GM18870 (cell line): ENCODE measurements at regions not wholly inside any gene's neighbourhood (a gene's known extent, or its start where the extent isn't known, plus 50 kb on each side); places are given as distances from the start of the nearest gene placed in this dataset.
"Not testable (repeated sequence)": the region's sequence is repeated elsewhere in the genome, so short reads cannot be mapped to it uniquely, and the experiment has no call there.

Experiments
- ATAC-seq: cut with Tn5 transposase; IDR thresholded peaks from one replicate; pipeline ENCODE4 v1.9.1; 2021; ENCODE audit warnings: moderate library complexity; ENCODE audit not compliant: unreplicated experiment

DNA sequence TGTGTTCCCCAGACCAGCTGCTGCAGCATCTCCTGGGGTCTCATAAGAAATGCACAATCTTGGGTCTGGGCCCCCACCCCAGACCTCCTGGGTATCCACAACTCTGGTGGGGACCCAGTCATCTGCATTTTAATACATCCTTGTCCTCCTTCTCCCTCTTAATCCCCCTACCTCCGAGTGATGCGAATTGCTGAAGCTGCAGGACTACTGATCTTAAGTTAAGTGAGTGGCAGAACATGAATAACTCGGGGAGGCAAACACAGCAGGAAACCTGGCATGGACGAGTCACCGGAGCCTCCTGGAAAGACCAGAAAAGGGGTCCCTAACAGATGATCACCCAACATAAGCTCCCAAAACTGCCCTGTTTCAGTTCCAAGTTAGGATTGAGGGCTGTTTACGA is 283.2 kb upstream of the MGAT5 start:
- no peak for ATAC-seq

DNA sequence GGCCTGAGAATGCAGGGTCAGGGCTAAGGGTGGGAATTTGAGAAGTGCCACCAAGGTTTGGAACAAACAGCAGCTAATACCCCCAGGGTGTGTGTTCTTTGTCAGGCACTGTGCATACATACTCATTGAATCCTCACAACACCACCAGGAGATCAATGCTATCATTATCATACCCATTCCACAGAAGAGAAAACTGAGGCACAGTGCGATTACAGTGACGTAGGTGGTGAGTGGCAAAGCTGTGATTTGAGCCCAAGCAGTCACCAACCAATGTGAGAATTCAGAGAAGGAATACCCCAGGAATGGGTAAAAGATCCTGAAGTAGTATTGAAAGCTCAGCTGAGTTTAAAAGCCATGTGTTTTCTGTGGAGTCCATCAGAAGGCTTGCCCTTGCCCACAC is 281.6 kb upstream of the MGAT5 start:
- ATAC-seq: no peak

DNA sequence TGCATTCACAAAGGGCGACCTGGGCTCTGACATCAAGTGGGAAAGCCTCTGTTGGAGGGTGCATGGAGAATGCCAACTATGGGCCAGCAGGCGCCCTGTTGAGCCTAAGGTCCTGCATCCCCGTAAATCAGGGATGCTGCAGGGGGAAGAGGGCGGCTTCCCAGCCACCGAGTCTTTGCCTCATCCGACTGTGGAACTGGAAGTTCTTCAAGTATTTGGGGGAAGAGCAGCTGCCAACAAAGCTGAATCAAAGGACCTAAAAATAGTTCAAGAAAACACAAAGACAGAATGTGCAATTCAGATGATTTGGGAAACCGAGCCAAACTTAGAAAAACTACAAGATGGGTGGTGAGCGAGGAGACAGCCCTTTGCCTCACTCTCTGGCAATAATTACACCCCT is 281.1 kb upstream of the MGAT5 start:
- ATAC-seq: no peak

DNA sequence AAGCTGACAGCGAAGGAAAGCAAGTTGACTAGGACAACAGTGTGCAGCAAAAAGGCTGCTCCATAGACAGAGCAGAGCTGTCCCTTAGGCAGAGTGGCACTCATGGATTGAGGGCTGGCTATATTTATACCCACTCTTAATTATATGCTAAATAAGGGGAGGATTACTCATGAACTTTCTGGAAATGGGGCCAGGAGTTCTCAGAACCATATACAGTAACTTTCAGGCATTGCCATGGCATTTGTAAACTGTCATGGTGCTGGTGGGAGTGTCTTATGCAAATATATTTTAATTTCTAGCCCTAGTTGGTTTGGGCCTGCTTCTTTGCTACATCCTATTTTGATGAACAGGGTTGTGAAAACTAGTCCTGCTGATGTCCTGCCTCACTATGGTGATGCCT is 279.5 kb upstream of the MGAT5 start:
- ATAC-seq: no peak

DNA sequence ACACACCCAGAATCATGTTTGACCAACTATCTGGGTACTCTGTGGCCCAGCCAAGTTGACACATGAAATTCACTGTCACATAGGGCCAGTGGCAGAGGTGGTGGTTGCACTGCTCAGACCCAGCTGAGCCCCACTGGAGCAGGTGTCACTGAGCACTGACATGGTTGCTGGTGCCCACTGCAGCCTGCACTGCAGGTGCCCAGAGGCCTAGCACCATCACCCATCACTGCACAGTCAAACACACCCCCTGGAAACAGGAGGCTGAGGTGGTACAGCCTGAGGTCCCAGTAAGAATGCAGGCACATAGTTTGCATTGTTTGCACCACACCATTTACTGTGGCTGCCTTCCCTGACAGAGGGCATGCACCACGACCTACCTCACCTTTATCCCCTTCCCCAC is 278.7 kb upstream of the MGAT5 start:
- no peak for ATAC-seq

DNA sequence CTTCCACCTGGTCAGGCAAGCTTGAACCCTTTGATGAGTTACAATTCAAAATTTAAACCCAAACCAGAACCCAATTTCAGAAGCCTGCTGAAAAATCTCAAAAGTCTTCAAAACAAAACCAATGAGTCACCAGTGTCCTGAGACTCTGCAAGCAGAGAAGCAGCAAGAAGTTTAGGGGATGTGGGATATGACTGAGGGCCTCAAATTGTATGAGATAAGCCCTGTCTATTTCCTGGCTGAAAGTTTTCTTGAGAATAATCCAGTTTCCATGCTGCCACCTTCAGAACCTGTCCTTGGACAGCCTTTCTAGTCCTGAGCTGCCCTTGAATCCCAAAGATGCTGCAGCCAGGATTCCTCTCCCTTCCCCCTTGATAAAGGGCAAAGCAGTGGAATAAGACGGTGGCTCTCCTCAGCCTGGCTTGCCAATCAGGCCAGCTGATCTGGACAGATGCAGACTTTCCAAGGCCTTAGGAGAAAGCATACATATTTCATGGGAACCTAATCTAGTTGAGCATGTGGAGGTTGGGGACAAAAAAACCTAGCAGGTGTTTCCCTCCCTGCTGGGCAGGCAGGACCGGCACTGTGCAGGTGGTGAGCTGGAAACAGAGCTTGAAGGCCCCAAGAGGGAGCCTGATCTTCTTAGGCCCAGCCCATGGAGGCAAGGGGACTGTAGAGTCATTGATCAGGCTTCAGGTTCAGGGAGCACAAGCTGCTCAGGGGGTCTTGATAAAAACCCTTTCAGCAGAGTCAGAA is 278.0 kb upstream of the MGAT5 start:
- no peak for ATAC-seq

DNA sequence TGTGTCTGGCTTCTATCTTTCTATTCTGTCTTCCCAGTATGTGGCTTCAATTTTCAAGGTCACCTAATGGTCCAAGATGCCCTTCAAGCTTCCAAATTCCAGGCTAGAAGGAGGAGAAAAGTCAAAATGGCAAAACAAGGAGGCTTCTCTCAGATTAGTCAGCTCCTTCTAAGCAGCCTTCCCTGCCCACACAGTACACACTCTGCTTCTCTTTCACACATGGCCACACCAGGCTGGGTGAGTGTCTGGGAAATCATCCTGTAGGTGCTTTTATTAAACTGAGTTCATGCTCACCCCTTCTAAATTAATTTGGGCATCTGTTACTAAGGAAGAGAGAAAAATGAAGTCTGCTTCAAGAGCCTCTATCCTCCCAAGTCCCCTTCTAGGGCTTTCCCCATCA is 277.2 kb upstream of the MGAT5 start:
- ATAC-seq: no peak

DNA sequence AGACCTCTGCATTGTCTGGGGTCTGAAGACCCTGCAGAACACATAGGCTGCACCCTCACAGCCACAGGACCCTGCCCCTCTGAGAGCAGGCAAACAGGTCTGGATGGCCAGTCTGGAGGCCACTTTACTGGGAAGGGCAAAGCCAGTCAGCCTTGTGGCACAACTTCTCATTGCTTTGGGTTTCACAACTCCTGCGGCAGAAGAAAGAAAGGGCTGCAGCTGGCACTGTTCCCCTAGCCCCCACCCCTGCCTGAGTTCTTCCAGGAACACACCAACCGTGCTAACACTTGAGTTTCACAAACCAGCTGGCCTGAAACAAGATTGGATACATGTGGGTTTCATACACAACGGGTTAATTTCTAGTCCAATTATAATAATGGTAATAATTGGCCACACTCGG is 276.5 kb upstream of the MGAT5 start:
- no peak for ATAC-seq

DNA sequence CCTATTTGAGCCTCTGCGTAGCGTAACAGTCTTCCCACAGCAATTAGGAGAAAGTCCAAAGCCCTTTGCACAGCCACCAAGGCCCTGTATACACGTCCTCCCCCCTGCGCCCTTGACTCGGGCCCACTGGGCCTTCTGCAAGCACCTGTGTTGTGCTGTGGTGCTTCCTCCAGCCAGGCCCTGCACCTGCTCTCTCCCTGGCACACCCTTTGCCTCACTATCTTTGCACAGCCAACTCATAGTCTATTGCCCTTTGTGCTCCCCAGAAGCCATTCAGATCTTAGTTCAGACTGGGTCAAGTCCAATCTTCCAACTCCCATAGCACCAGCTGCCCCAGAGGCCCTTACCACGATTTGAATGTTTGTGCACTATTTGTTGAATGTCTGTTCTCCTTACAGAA is 271.6 kb upstream of the MGAT5 start:
- ATAC-seq: no peak

DNA sequence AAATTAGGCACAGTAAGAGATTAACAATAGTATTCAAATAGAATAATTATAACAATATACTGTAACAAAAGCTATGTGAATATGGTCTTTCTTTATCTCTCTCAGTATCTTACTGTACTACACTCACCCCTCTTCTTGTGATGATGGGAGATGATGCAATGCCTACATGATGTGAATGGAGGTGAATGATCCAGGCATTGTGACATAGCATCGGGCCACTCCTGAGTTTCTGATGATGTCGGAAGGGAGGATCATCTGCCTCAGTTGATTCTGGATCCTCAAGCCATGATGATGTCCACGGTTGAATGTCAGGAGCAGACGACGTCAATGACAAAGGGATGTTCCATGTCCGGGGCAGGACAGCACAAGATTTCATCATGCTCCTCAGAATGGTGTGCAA is 268.3 kb upstream of the MGAT5 start:
- no peak for ATAC-seq

DNA sequence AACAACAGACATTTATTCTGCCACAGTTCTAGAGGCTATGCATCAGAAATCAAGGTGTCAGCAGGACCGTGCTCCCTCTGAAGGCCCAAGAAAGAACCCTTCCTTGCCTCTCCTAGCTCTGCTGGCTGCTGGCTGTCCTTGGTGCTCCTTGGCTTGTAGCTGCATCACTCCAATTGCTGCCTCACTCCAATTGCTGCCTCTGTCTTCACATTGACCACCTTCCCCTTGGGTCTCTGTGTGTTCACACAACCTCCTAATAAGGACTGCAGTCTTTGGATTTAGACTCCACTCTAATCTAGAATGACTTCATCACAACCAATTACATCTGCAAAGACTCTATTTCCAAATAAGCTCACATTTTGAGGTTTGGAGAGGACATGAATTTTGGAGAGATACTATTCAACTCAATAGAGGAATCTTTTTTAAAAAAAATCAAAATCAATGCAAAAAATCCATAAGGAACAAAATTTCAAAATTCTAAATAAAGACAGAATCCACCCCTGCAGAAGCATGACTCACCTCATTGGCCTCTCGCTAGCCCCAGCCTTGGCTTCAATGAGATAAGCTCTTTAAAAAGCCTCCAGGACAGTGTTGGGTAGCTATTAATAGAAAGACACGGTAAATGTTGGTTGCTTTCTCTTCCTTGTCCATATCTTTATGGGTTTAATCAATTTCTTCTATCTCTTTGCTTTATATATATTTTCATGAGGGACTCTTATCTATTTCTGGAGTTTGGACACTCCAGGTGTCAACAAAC is 267.6 kb upstream of the MGAT5 start:
- ATAC-seq: no peak

DNA sequence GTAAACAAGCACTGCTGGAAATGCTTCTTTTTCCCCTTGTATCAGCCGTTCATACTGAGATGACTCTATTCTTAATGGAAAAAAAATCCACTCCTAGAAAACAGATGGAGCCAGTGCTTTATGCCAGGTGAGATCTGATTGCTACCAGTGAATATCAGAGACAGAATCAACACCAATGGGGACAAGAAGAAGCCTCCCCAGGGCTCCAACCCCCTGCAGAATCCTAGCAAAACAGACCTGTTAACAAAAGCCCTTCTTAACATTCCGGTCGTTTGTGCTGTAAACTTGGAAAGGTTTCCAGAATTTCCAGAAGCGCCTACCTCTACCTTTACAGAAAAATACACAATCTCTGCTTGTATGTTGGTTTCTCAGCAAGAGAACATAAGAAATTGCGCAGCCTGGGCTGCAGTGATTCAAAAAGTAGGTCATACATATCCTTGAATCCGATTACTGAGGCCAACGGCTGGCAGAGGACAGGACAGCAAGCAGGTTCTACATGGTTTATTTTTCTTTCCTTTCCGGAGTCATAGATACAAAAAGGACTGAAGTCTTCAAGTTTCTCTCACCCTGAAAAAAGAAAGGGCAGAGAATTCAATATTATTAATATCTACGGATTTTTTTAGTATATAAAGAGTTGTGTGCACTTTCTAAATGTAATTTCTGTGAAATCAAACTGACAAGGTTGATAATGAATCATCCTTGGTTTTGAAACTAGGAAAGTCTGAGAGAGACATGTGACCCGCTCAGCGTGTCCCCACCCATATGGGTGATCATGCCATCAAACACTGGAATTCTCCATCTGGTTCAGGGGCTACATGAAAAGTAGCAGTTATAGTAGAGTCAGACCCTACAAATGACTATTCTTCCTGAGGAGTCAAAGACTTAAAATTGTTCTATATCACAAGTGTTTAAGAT is 266.7 kb upstream of the MGAT5 start:
- ATAC-seq: no peak

DNA sequence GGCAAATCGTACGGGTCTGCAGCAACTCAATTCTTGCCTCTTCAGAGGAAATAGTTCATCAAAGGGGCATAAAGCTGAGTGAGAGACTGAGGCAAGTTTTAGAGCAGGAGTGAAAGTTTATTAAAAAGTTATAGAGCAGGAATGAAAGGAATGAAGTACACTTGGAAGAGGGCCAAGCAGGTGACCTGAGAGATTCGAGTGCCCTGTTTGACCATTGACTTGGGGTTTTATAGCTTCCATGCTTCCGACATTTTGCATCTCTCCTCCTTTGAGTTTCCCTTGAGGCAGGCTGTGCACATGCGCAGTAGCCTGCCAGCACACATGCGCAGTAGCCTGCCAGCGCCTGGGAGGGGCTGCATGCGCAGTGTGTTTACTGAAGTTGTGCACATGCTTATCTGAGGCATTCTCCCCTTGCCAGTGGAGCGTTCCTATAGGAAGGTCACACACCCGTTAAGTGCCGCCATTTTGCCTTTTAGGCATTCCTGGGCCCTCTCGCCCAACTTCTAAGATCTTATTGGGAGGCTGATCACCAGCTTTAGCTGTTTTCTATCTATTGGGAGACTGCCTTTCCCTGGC is 265.5 kb upstream of the MGAT5 start:
- no peak for ATAC-seq

DNA sequence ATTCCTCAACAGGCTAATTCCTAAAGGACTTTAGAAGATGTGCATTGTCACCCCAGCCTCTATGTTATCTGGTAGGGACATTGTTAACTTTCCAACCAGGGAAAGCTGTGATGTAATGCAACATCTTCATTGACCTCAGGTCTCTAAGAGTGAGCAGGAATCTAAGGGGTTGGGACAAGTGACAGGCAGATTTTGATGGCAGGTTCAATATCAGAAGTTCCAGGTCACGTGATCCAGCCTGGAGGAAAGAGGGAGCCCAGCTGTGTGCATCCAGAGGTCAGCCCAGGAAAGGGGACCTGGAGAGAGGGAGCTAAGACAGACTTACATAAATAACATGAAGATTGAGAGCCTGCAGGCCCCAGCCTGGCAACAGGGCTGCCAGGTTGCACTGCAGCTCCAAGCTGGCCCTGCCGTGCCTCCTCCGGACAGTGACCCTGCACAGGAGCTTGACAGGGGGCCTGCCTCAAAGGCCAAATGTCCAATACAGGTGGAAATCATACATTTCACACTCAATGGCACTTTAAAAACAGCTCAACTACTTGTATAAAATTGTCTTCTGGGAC is 262.2 kb upstream of the MGAT5 start:
- no peak for ATAC-seq

DNA sequence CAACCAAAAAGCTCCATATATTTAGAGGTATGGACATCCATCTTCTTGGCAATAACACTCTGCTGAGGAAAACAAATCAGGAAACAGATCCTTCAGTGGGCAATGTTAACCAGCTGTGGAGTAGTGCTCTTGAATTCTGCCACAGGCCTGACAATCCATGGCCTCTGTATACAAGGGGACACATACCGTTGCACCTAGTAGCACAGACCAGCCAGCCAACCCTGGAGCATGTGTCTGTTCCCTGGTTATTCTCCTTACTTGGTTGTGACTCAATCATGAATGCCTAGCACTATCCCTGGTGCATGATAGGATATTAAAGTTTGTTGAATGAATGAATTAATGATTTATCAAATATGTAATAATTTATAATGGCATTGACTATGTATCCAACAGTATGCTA is 261.4 kb upstream of the MGAT5 start:
- ATAC-seq: no peak

DNA sequence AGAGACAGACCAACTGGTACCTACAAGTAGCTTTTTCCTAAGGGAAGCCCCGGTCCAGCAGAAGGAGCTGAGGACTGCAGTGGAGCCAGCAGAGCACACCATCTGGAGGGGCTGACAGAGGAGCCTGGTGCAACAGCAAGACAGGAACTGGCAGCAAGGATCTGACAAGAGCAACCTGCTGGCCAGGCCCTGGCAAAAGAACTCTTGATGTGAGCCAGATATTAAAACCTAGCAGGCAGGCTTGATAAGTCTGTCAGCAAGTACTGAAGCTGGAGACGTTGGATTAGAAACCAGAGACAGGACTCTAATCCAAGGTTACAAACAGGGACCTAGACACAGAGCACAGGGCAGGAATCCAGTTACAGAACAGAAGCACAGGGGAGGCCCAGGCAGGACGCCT is 260.7 kb upstream of the MGAT5 start:
- ATAC-seq: no peak

DNA sequence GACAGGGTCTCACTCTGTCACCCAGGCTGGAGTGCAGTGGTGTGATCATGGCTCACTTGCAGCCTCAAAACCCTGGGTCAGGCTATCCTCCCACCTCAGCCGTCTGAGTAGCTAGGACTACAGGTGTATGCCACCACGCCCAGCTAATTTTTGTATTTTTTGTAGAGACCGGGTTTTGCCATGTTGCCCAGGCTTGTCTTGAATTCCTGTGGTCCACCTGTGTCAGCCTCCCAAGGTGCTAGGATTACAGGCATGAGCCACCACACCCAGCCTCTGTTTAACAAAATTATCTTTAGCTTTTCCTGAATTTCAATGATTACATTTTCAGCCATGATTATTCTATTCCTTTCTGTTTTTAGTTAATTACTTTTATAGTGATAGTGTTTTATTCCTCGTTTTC is 255.1 kb upstream of the MGAT5 start:
- not testable (repeated sequence) for ATAC-seq

DNA sequence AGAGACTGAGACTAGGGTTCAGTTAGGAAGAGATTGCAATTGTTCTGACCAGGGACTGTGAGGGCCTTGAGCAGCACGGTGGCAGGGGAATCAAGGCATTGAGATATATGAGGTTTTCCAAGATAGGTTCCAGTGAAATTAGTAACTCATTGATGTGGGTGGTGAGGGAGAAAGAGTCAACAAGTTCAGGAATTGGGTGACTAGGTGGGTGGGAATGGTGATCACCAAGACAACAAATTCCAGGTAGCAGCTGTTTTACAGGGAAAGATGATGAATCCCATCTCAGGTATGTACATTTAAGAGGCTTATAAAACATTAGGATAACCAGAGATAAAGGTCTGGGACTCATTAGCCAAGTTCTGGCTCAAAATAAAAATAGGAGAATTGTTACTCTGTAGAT is 251.5 kb upstream of the MGAT5 start:
- ATAC-seq: no peak

DNA sequence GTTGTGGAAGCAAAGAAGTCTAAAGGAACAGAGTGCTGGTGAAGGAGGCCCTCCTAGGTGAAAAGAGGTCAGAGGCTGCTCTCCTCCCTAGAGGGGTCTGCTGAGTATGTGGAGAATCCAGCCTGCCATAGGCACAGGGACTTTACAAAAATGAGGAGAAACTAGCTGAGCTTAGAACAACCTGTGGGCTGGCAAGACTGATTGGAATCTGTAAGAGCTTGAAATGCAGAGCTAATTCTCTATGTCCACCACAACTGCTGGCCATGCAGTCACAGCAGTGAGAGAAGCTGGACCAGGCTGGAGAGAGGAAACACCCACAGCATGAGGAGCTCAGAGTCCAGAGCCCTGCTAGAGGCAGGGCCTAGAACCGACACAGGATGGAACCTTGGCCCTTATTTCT is 251.0 kb upstream of the MGAT5 start:
- ATAC-seq: no peak

DNA sequence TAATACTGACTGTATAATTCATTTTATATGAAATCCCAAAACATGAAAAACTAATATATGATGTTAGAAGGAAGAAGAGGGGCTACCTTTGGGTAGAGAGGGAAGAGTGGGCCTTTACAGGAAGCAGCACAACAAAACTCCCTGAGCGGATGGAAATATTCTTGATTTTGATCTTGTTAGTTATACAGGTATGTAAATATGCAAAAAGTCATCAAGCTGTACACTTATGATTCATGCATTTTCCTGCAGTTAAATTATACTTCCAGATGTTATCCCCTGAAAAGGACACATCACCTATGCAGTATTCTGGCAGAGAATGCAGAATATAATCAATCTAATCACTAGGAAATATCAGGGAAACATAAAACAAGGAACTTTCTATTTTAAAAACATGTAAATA is 249.4 kb upstream of the MGAT5 start:
- no peak for ATAC-seq

DNA sequence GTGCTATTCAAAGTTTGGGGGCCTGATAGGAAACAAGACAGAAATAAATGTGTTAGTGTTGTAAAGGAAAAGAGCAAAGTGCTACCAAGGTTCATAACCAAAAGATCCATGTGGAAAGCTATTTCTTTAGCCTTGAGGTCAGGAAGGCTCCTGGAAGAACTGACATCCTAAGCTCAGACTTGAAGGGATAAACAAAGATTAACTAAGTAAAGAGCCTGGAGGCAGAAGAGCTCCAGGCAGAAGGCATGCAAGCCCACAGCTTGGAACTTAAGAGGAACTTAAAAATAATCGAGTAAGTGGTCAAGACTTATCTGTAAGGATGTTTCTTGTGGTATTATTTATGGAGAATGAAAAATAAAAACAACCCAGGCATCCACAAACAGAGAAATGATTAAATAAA is 245.0 kb upstream of the MGAT5 start:
- ATAC-seq: no peak
